Testis (tissue), 2 donors: ENCODE measurements at regions not wholly inside any gene's neighbourhood (a gene's known extent, or its start where the extent isn't known, plus 50 kb on each side); places are given as distances from the start of the nearest gene placed in this dataset.

ENCODE experiments used
- DNase-seq: peaks from one replicate; pipeline ENCODE4 v3.0.0-alpha.2; 2019
- H3K27ac ChIP-seq, 2 donors: fragments of 200-600 bp; sonication (generic); one replicate each; pipeline ENCODE4 v1.5.1; 2019
- H3K27me3 ChIP-seq: fragments of 200-600 bp; sonication (generic); one replicate; pipeline ENCODE4 v1.5.1; 2019
- H3K36me3 ChIP-seq: fragments of 200-600 bp; sonication (generic); one replicate; pipeline ENCODE4 v1.5.1; 2017; ENCODE audit warnings: low read depth; ENCODE audit errors: missing control alignments
- H3K4me1 ChIP-seq: fragments of 200-600 bp; sonication (generic); one replicate; pipeline ENCODE4 v1.5.1; 2019
- H3K4me3 ChIP-seq, 2 donors: fragments of 200-600 bp; sonication (generic); one replicate each; pipeline ENCODE4 v1.5.1; 2017 to 2019
- H3K9me3 ChIP-seq: fragments of 200-600 bp; sonication (generic); one replicate; pipeline ENCODE4 v1.5.1; 2017
- POLR2A ChIP-seq: fragments of 450-650 bp; IDR thresholded peaks from one replicate; pipeline ENCODE4 v1.6.1; 2017; ENCODE audit warnings: antibody characterized with exemption, mild to moderate bottlenecking, moderate library complexity
- WGBS, 2 donors: methylation state at CpG; one replicate each; pipeline ENCODE4 v1.1.5; 2018; 5-methylcytosine and 5-hydroxymethylcytosine counted together
- intact Hi-C: fragments of 100-400 bp; cut with DNase I; formaldehyde crosslinking; loops from one replicate; pipeline ENCODE4 v1.15.1; 2023; ENCODE audit warnings: low total_unique reads
- TF ChIP-seq, protein P1 (sequence below), 3 experiments: fragments of 450-650 bp in 2 of 3; fragments of 200-600 bp in 1 of 3; sonication (generic) in 1 of 3; IDR thresholded peaks; one replicate each; pipeline ENCODE4 v1.5.1; 2016 to 2019; ENCODE audit warnings: antibody characterized with exemption in 3 of 3, mild to moderate bottlenecking in 2 of 3, moderate library complexity in 1 of 3

DNA sequence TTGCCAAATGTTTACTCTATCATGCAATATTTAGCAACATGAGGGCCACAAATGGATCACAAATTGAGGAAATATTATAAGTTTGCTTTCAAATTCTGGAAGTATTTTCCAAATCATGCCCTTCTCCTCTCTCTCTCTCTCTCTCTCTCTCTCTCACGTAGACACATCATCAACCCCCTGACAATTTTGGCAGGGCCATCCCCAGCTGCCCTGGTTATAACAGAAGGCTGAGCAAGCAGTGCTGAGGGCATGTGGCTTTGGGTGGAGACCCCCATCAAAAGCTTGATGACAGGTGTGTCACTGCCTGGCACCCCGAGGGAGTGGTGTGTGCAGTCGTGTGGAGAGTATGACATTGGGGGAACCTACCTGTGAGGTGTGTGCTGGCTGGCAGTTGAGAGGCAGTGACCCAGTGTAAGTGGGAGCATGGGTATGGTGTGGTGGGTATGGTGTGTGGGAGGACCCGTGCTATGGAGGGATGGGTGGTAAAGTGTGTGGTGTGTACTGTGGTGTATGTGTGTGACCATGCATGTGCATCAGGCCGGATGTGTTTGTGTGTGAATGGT, 224.5 kb downstream of the TTC32 start:
- intact Hi-C loops: no loop called here
- WGBS, 2 donors: 78 to 87% methylated on average over 5 of the region's 5 CpGs
- Histone ChIP-seq H3K27me3 (no peaks in the 10 kb centered on the region), H3K27ac (no peak overlapping the region), H3K4me3 (no peak overlapping the region), H3K36me3 (no peaks in the 10 kb centered on the region), H3K9me3 (no peaks in the 10 kb centered on the region), H3K4me1 (no peaks in the 10 kb centered on the region)
- DNase-seq: no peak
- TF ChIP-seq, protein P1, sequence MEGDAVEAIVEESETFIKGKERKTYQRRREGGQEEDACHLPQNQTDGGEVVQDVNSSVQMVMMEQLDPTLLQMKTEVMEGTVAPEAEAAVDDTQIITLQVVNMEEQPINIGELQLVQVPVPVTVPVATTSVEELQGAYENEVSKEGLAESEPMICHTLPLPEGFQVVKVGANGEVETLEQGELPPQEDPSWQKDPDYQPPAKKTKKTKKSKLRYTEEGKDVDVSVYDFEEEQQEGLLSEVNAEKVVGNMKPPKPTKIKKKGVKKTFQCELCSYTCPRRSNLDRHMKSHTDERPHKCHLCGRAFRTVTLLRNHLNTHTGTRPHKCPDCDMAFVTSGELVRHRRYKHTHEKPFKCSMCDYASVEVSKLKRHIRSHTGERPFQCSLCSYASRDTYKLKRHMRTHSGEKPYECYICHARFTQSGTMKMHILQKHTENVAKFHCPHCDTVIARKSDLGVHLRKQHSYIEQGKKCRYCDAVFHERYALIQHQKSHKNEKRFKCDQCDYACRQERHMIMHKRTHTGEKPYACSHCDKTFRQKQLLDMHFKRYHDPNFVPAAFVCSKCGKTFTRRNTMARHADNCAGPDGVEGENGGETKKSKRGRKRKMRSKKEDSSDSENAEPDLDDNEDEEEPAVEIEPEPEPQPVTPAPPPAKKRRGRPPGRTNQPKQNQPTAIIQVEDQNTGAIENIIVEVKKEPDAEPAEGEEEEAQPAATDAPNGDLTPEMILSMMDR (IDR thresholded peaks at IDR 0.05): no peak
- no peak for TF ChIP-seq POLR2A

DNA sequence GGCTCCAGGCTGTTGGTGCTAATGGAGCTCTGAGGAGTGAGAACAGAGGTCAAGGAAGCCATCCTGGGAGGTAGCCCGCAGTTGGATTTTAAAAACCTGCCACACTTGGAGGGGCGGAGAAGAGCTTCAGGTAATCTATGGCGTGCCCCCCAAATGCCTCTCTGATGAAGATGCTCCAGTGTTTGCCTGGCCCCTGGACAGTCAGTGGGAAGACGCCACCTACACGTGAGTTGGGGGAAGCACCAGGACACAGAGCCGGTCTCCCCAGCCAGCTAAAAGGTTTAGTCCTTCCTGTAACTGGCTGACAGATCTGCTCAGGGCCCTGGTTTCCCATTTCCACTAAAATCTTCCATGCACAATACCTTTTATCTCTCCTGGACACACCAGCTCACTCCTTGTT, 225.0 kb downstream of the TTC32 start:
- intact Hi-C loops: no loop called here
- no peak for DNase-seq
- H3K36me3 ChIP-seq: no peaks in the 10 kb centered on the region
- 78 to 81% methylated on average over 4 to 6 of the region's 6 CpGs for WGBS, 2 donors
- no peaks in the 10 kb centered on the region for H3K27me3 ChIP-seq
- no peak overlapping the region for H3K4me3 ChIP-seq
- H3K27ac ChIP-seq: no peak overlapping the region
- H3K4me1 ChIP-seq: no peaks in the 10 kb centered on the region
- no peaks in the 10 kb centered on the region for H3K9me3 ChIP-seq
- TF ChIP-seq, protein P1 (IDR thresholded peaks at IDR 0.05): no peak
- TF ChIP-seq POLR2A: no peak

DNA sequence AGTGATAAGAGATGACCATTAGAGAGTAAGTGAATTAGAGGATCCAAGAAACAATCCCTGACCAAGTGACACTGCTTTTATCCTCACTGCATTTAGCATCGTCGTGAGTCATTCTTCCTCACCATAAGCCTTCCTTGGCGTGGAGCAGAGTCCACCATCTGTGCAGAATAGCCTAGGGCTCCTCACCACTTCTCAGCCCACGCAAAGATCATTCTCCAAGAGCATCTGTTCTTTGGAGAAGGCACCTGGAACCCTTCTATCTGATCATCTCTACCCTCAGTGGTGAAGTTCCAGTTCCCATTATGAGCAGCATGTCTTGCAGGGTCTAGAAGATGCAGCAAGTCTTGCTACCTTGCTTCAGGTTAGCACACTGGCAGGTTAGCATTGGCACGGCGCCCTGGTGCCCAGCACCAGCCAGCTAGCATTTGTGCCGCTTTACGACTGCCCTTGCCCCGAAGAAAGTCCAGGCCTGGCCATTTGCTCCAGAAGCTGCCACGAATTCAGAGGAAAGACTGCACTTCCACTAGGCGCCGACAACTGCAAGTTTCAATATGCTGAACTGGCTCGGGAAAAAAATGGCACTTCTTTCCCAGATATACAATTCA, 225.8 kb downstream of the TTC32 start:
- no peak for DNase-seq
- Histone ChIP-seq H3K27me3 (no peaks in the 10 kb centered on the region), H3K4me3 (no peak overlapping the region), H3K27ac (no peak overlapping the region), H3K36me3 (no peaks in the 10 kb centered on the region), H3K9me3 (no peaks in the 10 kb centered on the region), H3K4me1 (no peaks in the 10 kb centered on the region)
- TF ChIP-seq, protein P1 (IDR thresholded peaks at IDR 0.05): no peak
- TF ChIP-seq POLR2A: no peak
- WGBS, 2 donors: 89 to 92% methylated on average over 13 of the region's 13 CpGs
- intact Hi-C loops: no loop called here

DNA sequence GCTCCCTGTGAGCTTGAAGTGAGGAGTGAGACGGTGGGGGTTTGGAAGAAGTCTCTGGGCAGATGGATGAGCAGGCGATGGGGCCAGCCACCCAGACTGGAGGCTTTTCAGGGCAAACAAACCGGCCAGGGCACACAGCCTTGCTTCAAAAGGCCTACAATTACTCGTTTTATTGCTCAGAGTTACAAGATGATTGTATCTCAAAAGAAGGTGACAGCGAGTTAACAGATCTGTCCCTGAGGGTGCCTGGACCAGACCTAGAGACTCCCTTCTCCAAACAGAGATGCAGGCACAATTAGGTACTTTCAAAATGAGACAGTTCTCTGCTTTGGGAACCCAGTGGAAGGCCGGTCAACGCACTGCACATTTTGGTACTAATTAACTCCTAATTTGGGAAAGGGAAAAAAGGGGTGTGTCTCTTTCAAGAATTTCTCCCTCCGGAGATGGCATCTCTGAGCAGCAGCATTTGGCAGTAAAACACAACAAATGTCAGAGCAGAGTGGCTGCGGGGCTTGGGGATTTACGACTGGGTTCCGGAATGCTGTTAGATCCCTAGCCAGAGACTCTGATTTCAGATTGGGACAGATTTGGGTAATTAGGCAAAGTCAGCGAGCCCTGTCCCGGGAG, 226.7 kb downstream of the TTC32 start:
- no peak overlapping the region for H3K4me3 ChIP-seq
- no peaks in the 10 kb centered on the region for H3K9me3 ChIP-seq
- no peak overlapping the region for H3K27ac ChIP-seq
- no peaks in the 10 kb centered on the region for H3K27me3 ChIP-seq
- no peaks in the 10 kb centered on the region for H3K4me1 ChIP-seq
- 57 to 76% methylated on average over 13 of the region's 13 CpGs for WGBS, 2 donors
- TF ChIP-seq POLR2A: no peak
- TF ChIP-seq, protein P1 (IDR thresholded peaks at IDR 0.05): no peak
- H3K36me3 ChIP-seq: no peaks in the 10 kb centered on the region
- DNase-seq: no peak
- intact Hi-C loops: no loop called here
